GM18858 (cell line): ENCODE measurements at regions not wholly inside any gene's neighbourhood (a gene's known extent, or its start where the extent isn't known, plus 50 kb on each side); places are given as distances from the start of the nearest gene placed in this dataset.

Source experiments
- ATAC-seq: cut with Tn5 transposase; IDR thresholded peaks from one replicate; pipeline ENCODE4 v1.9.1; 2021; ENCODE audit not compliant: unreplicated experiment

DNA sequence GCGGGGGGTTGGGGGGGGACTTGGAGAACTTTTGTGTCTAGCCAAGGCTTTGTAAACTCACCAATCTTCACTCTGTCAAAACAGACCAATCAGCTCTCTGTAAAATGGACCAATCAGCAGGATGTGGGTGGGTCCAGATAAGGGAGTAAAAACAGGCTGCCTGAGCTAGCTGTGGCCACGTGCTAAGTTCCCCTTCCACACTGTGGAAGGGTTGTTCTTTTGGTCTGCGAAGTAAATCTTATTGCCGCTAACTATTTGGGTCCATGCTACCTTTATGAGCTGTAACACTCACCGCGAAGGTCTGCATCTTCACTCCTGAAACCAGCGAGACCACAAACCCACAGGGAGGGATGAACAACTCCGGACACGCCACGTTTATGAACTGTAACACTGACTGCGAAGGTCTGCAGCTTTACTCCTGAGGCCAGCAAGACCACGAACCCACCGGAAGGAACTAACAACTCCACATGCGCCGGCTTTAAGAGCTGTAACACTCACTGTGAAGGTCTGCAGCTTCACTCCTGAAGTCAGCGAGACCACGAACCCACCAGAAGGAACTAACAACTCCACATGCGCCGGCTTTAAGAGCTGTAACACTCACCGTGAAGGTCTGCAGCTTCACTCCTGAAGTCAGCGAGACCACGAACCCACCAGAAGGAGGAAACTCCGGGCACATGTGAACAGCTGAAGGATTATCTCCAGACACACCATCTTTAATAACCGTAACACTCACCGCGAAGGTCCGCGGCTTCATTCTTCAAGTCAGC, 186.6 kb downstream of the ID4 start:
- peak; percentile 92 for ATAC-seq

DNA sequence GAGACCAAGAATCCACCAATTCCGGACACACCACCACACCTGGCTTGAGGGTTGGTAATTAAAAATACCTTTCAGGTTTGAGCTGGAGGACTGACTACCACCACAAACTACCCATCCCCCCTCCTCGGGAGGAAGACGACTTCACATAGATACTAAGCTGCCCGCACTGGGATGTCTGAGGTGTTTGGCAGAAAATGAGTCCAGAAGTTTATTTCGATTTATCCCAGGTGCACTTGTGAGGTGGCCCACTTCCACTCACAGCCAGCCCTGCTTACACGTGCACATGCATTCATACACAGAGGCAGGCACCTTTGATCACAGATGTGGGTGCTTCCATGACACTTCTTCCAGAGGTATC, 187.1 kb downstream of the ID4 start:
- ATAC-seq, result peak; percentile 1

DNA sequence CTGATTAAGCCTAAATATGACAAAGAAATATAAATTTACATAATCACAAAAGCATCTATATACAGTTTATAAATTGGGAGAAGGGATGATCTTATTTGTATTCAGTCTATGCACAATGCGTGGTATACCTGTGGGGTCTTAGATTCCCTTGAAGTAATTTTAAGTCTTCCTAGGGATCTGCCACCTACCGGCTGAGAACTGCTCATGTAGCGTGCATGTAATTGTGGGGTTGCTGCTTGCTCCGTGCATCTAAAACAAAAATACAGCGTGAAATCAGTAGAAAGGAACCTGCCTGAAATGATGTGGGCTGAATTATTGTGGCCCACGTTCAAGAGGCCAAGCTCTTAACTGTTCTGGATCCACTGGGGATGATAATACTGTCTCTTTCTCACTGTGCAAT, 187.3 kb downstream of the MBOAT1 start:
- ATAC-seq, result no peak

GRCh38 chr6:20025681-20026080, 186.6 kb downstream of the MBOAT1 start:
- no peak for ATAC-seq

GRCh38 chr6:20028143-20028542, 184.1 kb downstream of the MBOAT1 start:
- ATAC-seq, result no peak

GRCh38 chr6:20028562-20028961, 183.7 kb downstream of the MBOAT1 start:
- no peak for ATAC-seq

DNA sequence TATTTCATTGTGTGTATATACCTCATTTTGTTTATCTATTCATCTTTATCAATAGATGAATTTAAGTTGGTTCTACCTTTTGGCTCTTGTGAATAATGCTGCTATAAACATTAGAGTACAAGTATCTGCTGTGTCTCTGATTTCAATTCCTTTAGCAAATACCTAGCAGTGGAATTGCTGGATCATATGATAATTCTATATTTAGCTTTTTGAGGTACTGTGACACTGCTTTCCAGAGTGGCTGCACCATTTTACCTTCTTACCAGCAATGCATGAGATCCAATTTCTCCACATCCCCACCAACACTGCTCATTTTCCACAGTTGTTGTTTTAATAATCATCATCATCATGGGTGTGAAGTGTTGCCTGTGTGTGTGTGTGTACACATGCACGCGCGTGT, 182.3 kb downstream of the MBOAT1 start:
- no peak for ATAC-seq

DNA sequence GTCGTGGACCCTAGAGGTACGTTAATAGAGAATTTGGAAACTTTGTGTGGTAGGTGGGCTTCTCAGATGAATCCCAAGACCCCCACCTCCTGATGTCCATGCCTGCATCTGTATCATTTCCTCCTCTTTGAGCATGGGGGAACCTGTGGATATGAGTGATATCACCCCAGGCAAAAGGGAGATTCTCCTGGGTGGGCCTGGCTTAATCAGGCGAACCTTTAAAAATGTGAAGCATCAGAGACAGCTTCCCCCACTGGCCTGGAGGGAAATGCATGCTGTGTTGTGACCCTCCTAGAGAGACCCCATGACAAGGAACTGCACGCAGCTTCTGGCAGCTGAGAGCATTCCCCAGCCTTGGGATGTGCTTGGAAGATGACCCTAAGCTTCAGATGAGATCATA, 180.9 kb downstream of the MBOAT1 start:
- no peak for ATAC-seq

GRCh38 chr6:20033697-20034407, 178.4 kb downstream of the MBOAT1 start:
- ATAC-seq, result no peak

DNA sequence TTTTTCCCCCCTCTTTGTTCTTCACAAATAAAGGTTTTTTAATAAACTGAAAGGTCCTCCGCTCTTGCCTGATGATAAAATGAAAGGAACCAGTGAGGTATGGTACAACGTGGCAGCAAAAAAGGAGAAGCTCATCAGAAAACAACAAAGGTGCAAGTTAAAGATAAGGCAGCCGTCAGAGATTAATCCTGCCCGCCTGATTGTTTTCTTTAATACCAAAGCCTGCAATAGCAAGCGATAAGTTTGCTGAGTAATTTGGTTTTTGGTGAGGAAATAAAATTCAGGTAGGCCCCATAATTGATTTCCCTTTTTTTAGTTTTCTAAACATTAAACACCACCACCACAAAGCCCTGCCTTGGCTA, 177.9 kb downstream of the MBOAT1 start:
- no peak for ATAC-seq

DNA sequence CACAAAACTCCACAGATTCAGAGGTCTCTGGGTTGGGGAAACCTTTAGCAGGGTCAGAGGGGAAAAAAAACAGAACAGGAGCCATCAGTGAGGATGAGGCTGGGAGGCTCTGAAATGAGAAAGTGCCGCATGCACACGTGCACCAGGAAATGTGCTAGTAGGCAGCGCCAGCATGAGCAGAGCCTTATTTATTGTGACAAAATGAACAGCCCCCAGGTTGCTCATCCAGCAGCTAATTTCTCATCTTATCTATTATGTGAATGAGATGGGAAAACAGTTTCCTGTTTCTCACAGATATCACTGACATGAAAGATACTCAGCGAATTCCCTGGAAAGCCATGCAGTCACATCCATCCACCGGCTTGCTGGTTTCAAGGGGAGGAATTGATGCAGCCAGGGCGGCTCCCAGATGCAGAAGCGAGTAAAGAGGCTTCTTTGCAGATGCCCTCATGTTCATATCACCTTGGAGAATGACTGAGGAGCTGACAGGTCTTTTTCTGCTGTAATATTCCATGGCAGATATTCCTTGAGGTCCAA, 176.1 kb downstream of the MBOAT1 start:
- no peak for ATAC-seq

DNA sequence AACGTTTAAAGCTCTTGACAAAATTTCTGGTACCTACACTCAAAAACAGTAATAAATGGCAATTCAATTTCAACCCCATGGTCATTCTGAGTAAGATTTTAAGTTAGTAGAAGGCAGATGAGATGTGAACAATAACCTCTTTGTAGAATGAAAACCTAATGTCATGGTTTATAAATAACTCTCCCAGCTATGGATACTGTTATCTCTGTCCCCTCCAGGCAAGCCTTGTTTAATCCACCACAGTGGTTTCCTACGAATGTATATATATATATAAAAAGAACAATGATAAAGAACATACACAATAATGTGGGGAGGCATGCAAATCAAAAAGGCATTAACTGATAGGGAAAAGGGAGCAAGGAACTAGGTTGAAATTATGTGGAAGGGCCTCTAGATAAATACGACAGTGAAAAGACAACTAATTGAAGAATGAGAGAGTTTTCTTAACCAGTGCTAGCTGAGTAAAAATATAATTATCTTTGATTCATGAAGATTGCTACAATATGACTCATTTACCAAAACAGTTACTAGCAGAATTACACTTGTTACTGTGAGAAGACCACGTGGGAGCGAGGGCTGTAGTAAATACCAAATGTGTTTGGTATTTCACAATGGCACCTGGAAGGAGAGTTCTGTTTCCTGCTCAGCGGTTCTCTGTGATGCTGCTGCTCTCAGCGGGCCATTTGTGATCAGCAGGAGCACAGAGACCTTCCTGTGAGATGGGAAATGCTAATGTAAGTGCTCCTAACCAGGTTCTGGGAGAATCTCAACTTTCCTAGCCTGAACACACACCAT, 173.7 kb downstream of the MBOAT1 start:
- ATAC-seq, result no peak

DNA sequence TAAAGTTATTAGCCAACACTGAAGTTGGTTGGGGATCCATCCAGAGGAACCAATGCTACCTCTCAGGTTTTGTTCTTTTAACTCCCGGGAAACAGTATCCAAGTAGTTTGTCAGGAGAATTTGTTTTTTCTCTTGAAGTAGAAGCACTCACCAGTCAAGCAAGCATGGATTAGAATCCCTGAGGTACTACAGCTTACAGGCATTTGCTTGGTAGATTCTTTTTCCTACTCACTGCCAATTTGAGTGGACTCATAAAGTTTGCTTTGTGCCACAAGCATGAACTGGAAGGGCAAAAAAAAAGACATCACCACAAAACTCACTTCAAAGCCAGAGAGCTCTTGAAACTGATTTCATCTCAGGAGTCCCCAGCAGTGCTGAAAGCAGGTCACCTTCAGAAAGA, 167.4 kb downstream of the MBOAT1 start:
- ATAC-seq, result no peak
